H1 (cell line): ENCODE measurements at regions not wholly inside any gene's neighbourhood (a gene's known extent, or its start where the extent isn't known, plus 50 kb on each side); places are given as distances from the start of the nearest gene placed in this dataset.

Source experiments
- CTCF ChIA-PET: fragments of 300-600 bp; sonication (Branson Sonifier 250); formaldehyde crosslinking; loops from one replicate; lab custom pipeline; 2021; ENCODE audit not compliant: partially characterized antibody; lab: Charles Lee
- POLR2A ChIA-PET: fragments of 300-600 bp; sonication (Branson Sonifier 250); formaldehyde crosslinking; loops from one replicate; lab custom pipeline; 2021; ENCODE audit warnings: inconsistent platforms; ENCODE audit not compliant: partially characterized antibody; lab: Charles Lee
- DNase-seq, 2 experiments: peaks; one replicate each; pipeline versions ENCODE4 v3.0.0 to v3.0.0-alpha.2; 2010 to 2022; ENCODE audit warnings: low spot score in 2 of 2, low read depth in 1 of 2, mixed read lengths in 1 of 2
- FAIRE-seq: peaks from 2 replicates; lab custom pipeline; 2011; peaks lifted over from hg19 to GRCh38; lab: Jason Lieb, UNC
- H2AFZ ChIP-seq: 2 replicates; pipeline ENCODE4 v1.8.1; 2012; ENCODE audit warnings: low read length, inconsistent platforms
- H2AK5ac ChIP-seq: 2 replicates; pipeline ENCODE4 v1.6.1; 2013; ENCODE audit warnings: low read depth, low read length
- H2BK120ac ChIP-seq: replicated peaks from 2 replicates; pipeline ENCODE3; 2013; ENCODE audit warnings: low read depth, low read length, inconsistent platforms
- H2BK12ac ChIP-seq: 2 replicates; pipeline ENCODE4 v1.6.1; 2013; ENCODE audit warnings: low read depth, low read length
- H2BK15ac ChIP-seq: 2 replicates; pipeline ENCODE4 v1.6.1; 2013; ENCODE audit warnings: low read length
- H2BK20ac ChIP-seq: 2 replicates; pipeline ENCODE4 v1.6.1; 2013; ENCODE audit warnings: low read length
- H2BK5ac ChIP-seq: 2 replicates; pipeline ENCODE4 v1.6.1; 2013; ENCODE audit warnings: low read depth, low read length
- H3K14ac ChIP-seq: 2 replicates; pipeline ENCODE4 v1.6.1; 2013; ENCODE audit warnings: inconsistent platforms; ENCODE audit not compliant: insufficient read length
- H3K18ac ChIP-seq: 2 replicates; pipeline ENCODE4 v1.6.1; 2013; ENCODE audit warnings: low read length; ENCODE audit errors: extremely low read depth
- H3K23ac ChIP-seq: 2 replicates; pipeline ENCODE4 v1.6.1; 2013; ENCODE audit warnings: inconsistent platforms; ENCODE audit not compliant: insufficient read length
- H3K23me2 ChIP-seq: 2 replicates; pipeline ENCODE4 v1.6.1; 2013; ENCODE audit warnings: low read depth, low read length
- H3K27ac ChIP-seq: 2 replicates; pipeline ENCODE4 v1.6.1; 2011; ENCODE audit warnings: low read depth, low read length, inconsistent platforms
- H3K27me3 ChIP-seq, 4 experiments: replicated peaks in 1 of 4; 1 replicate in 1 of 4; 2 replicates in 3 of 4; pipeline versions ENCODE4 v1.6.1 to v1.8.1; 2011 to 2013; ENCODE audit warnings: low read length in 3 of 4, mild to moderate bottlenecking in 3 of 4, inconsistent platforms in 2 of 4, mixed read lengths in 2 of 4, moderate library complexity in 1 of 4; ENCODE audit not compliant: control insufficient read depth in 3 of 4, insufficient read depth in 3 of 4; ENCODE audit errors: extremely low read depth in 1 of 4
- H3K36me3 ChIP-seq, 4 experiments: 2 replicates each; pipeline versions ENCODE4 v1.6.1 to v1.8.1; 2011 to 2013; ENCODE audit warnings: mild to moderate bottlenecking in 4 of 4, low read length in 3 of 4, moderate library complexity in 2 of 4, control low read depth in 1 of 4, inconsistent platforms in 1 of 4; ENCODE audit not compliant: insufficient read depth in 4 of 4, control insufficient read depth in 2 of 4
- H3K4ac ChIP-seq: replicated peaks from 2 replicates; pipeline ENCODE3; 2013; ENCODE audit warnings: low read length, low read depth, mixed read lengths, inconsistent platforms; ENCODE audit not compliant: insufficient read length
- H3K4me1 ChIP-seq, 4 experiments: replicated peaks in 1 of 4; 1 replicate in 1 of 4; 2 replicates in 3 of 4; pipeline versions ENCODE4 v1.6.1 to v1.8.1; 2011 to 2013; ENCODE audit warnings: low read length in 3 of 4, inconsistent platforms in 2 of 4, mixed read lengths in 1 of 4; ENCODE audit not compliant: insufficient read depth in 4 of 4, control insufficient read depth in 3 of 4
- H3K4me2 ChIP-seq, 2 experiments: 2 replicates each; pipeline versions ENCODE4 v1.6.1 to v1.8.1; 2011 to 2013; ENCODE audit warnings: low read depth in 2 of 2, low read length in 2 of 2, control low read depth in 1 of 2, inconsistent platforms in 1 of 2, mild to moderate bottlenecking in 1 of 2; ENCODE audit not compliant: insufficient read depth in 1 of 2
- H3K4me3 ChIP-seq, 4 experiments: fragments of 200-600, 300-600 bp in 1 of 4; sonication (generic), shearing (Covaris generic), sonication (Bioruptor Twin) in 1 of 4; 2 replicates each; pipeline versions ENCODE4 v1.5.1 to v1.8.1; 2011 to 2016; ENCODE audit warnings: low read length in 4 of 4, low read depth in 3 of 4, control low read depth in 2 of 4, inconsistent platforms in 2 of 4, mild to moderate bottlenecking in 2 of 4, mixed read lengths in 1 of 4, moderate library complexity in 1 of 4; ENCODE audit not compliant: insufficient read depth in 2 of 4; ENCODE audit errors: extremely low read depth in 1 of 4
- H3K56ac ChIP-seq: replicated peaks from 2 replicates; pipeline ENCODE3; 2013; ENCODE audit warnings: low read depth, mild to moderate bottlenecking, mixed read lengths, low read length, inconsistent platforms; ENCODE audit not compliant: insufficient read length
- H3K79me1 ChIP-seq: 2 replicates; pipeline ENCODE4 v1.6.1; 2013; ENCODE audit warnings: low read depth, low read length, control low read depth
- H3K79me2 ChIP-seq, 2 experiments: 2 replicates each; pipeline versions ENCODE4 v1.6.1 to v1.8.1; 2012 to 2013; ENCODE audit warnings: low read length in 2 of 2, mild to moderate bottlenecking in 2 of 2, inconsistent platforms in 1 of 2; ENCODE audit not compliant: insufficient read depth in 2 of 2, control insufficient read depth in 1 of 2
- H3K9ac ChIP-seq, 4 experiments: replicated peaks in 1 of 4; 1 replicate in 1 of 4; 2 replicates in 3 of 4; pipeline versions ENCODE4 v1.6.1 to v1.8.1; 2011 to 2013; ENCODE audit warnings: low read depth in 3 of 4, low read length in 3 of 4, control low read depth in 2 of 4, mild to moderate bottlenecking in 2 of 4, moderate library complexity in 2 of 4, inconsistent platforms in 1 of 4; ENCODE audit errors: extremely low read depth in 1 of 4
- H3K9me3 ChIP-seq, 2 experiments: 2 replicates each; pipeline versions ENCODE4 v1.6.1 to v1.8.1; 2012 to 2013; ENCODE audit warnings: mild to moderate bottlenecking in 2 of 2, moderate library complexity in 2 of 2, control low read depth in 1 of 2, inconsistent platforms in 1 of 2, low read depth in 1 of 2, low read length in 1 of 2, mixed read lengths in 1 of 2; ENCODE audit not compliant: insufficient read depth in 2 of 2
- H4K20me1 ChIP-seq, 2 experiments: replicated peaks in 1 of 2; 2 replicates each; pipeline versions ENCODE3 to v1.8.1; 2011 to 2013; ENCODE audit warnings: inconsistent platforms in 2 of 2, low read length in 2 of 2, mild to moderate bottlenecking in 1 of 2; ENCODE audit not compliant: insufficient read depth in 2 of 2, control insufficient read depth in 1 of 2
- H4K5ac ChIP-seq: 2 replicates; pipeline ENCODE4 v1.6.1; 2013; ENCODE audit warnings: low read length, low read depth, mixed read lengths, inconsistent platforms; ENCODE audit not compliant: insufficient read length
- H4K8ac ChIP-seq: 2 replicates; pipeline ENCODE4 v1.8.0; 2013; ENCODE audit warnings: mild to moderate bottlenecking, moderate library complexity, low read length, inconsistent platforms; ENCODE audit not compliant: insufficient read depth; ENCODE audit errors: extremely low read depth
- H4K91ac ChIP-seq: replicated peaks from 2 replicates; pipeline ENCODE3; 2013; ENCODE audit warnings: low read length, mixed read lengths, inconsistent platforms; ENCODE audit not compliant: insufficient read length
- CBX5 ChIP-seq: fragments of 300-800, 300-1000 bp; sonication (generic); IDR thresholded peaks from 2 replicates; pipeline ENCODE4 v1.7.1; 2016; ENCODE audit warnings: antibody characterized with exemption, low read length, low read depth
- HDAC2 ChIP-seq, 2 experiments: fragments of 300-600 bp in 1 of 2; sonication (generic) in 1 of 2; IDR thresholded peaks; 2 replicates each; pipeline ENCODE4 v1.6.1; 2011 to 2012; ENCODE audit warnings: low read depth in 2 of 2, low read length in 2 of 2, mild to moderate bottlenecking in 2 of 2, moderate library complexity in 2 of 2, borderline replicate concordance in 1 of 2, inconsistent platforms in 1 of 2
- SP1 ChIP-seq: IDR thresholded peaks from 2 replicates; pipeline ENCODE4 v1.6.1; 2011; ENCODE audit warnings: low read depth, low read length
- WGBS, 2 experiments: shearing (Covaris generic) in 1 of 2; methylation state at CpG; one replicate each; pipeline versions ENCODE4 v1.1.6 to v1.1.7; 2013 to 2015; ENCODE audit warnings: low lambda C conversion rate in 2 of 2, mixed read lengths in 2 of 2, inconsistent platforms in 1 of 2, low coverage in 1 of 2, missing lambda C conversion rate in 1 of 2; ENCODE audit not compliant: insufficient replicate concordance in 2 of 2, insufficient coverage in 1 of 2, insufficient read length in 1 of 2; ENCODE audit errors: extremely low coverage in 1 of 2, missing lambda C conversion rate in 1 of 2; 5-methylcytosine and 5-hydroxymethylcytosine counted together

GRCh38 chr20:16113736-16114135, 459.5 kb downstream of the KIF16B start:
- DNase-seq (no peak), FAIRE-seq (no peak)
- WGBS, 2 experiments: 86% methylated on average over 2 of the region's 2 CpGs; no CpG with 5 or more reads in 1 of the 2 experiments
- Histone ChIP-seq H3K56ac (no peak overlapping the region), H3K18ac (no peak overlapping the region), H3K27ac (no peak overlapping the region), H4K5ac (no peak overlapping the region), H3K27me3 (no peaks in the 10 kb centered on the region), H3K23ac (no peak overlapping the region), H3K9me3 (no peaks in the 10 kb centered on the region), H3K14ac (no peak overlapping the region), H3K36me3 (no peaks in the 10 kb centered on the region), H3K9ac (no peak overlapping the region), H3K4ac (no peak overlapping the region), H2BK5ac (no peak overlapping the region), H3K4me1 (no peaks in the 10 kb centered on the region), H2BK12ac (no peak overlapping the region), H3K23me2 (no peaks in the 10 kb centered on the region), H3K4me2 (no peak overlapping the region), H4K91ac (no peak overlapping the region), H2BK120ac (no peak overlapping the region), H4K20me1 (no peaks in the 10 kb centered on the region), H4K8ac (no peak overlapping the region), H3K79me2 (no peaks in the 10 kb centered on the region), H3K79me1 (no peaks in the 10 kb centered on the region), H2AK5ac (no peak overlapping the region), H3K4me3 (no peak overlapping the region), H2AFZ (no peak overlapping the region), H2BK20ac (no peak overlapping the region), H2BK15ac (no peak overlapping the region)
- ChIA-PET POLR2A (no interaction called here), CTCF (no interaction called here)
- TF ChIP-seq SP1 (no peak), HDAC2 (IDR thresholded peaks at IDR 0.05; ENCODE audit: borderline replicate concordance in 1 of 2, low read depth in 2 of 2, low read length in 2 of 2) (no peak), CBX5 (no peak)
